Mammary epithelial cell (primary cell): ENCODE measurements at regions not wholly inside any gene's neighbourhood (a gene's known extent, or its start where the extent isn't known, plus 50 kb on each side); places are given as distances from the start of the nearest gene placed in this dataset.

Experiments
- CTCF ChIP-seq, 2 donors: IDR thresholded peaks in 1 of 2; conservative IDR thresholded peaks in 1 of 2; 2 replicates each; pipeline ENCODE4 v1.5.1; 2011 to 2012; ENCODE audit warnings: inconsistent platforms in 2 of 2, low read length in 2 of 2, mild to moderate bottlenecking in 2 of 2, control low read depth in 1 of 2, low read depth in 1 of 2; ENCODE audit not compliant: insufficient read depth in 1 of 2; ENCODE audit errors: extremely low read depth in 1 of 2
- EZH2 ChIP-seq: IDR thresholded peaks from 2 replicates; pipeline ENCODE4 v1.6.1; 2012; ENCODE audit warnings: low read length, inconsistent platforms, borderline replicate concordance

- no peak for TF ChIP-seq CTCF (conservative IDR thresholded peaks at IDR 0.05 in 1 of 2, IDR thresholded peaks at IDR 0.05 in 1 of 2; ENCODE audit: extremely low read depth in 1 of 2, insufficient read depth in 1 of 2, low read depth in 1 of 2, low read length in 2 of 2)
- no peak for TF ChIP-seq EZH2
These were observed 184.8 kb upstream of the KLHL29 start for GRCh38 chr2:23200068-23200786.
